Endothelial cell of umbilical vein (primary cell): ENCODE measurements at regions not wholly inside any gene's neighbourhood (a gene's known extent, or its start where the extent isn't known, plus 50 kb on each side); places are given as distances from the start of the nearest gene placed in this dataset.

ENCODE experiments used
- BruUV-seq: library from RNA; stranded (reverse); fragments of 400-500 nt; replicated peaks from 2 replicates; lab custom pipeline; 2021; lab: Mats Ljungman, UMichigan
- CTCF ChIA-PET: fragments of 300-600, 350-600 bp; sonication (Branson Sonifier 250); formaldehyde crosslinking; loops from one replicate; lab custom pipeline; 2021; ENCODE audit warnings: antibody characterized with exemption, inconsistent platforms; lab: Charles Lee
- POLR2A ChIA-PET: fragments of 300-600, 350-600 bp; sonication (Branson Sonifier 250); formaldehyde crosslinking; loops from one replicate; lab custom pipeline; 2021; ENCODE audit warnings: antibody characterized with exemption, inconsistent platforms; lab: Charles Lee
- DNase-seq: peaks from one replicate; pipeline ENCODE4 v3.0.0-alpha.2; 2011; ENCODE audit warnings: low read depth, low spot score
- FAIRE-seq: peaks from 2 replicates; lab custom pipeline; 2011; peaks lifted over from hg19 to GRCh38; lab: Jason Lieb, UNC
- H2AFZ ChIP-seq: 2 replicates; pipeline ENCODE4 v1.6.0; 2012; ENCODE audit warnings: low read depth, low read length, control low read depth, inconsistent platforms
- H3K27ac ChIP-seq: 2 replicates; pipeline ENCODE4 v1.5.1; 2011; ENCODE audit warnings: low read depth, mild to moderate bottlenecking, control low read depth, low read length, moderate library complexity; ENCODE audit not compliant: insufficient read depth
- H3K27me3 ChIP-seq, 2 experiments: 2 replicates each; pipeline versions ENCODE4 v1.6.0 to v1.6.1; 2011; ENCODE audit warnings: low read length in 2 of 2, mixed read lengths in 1 of 2; ENCODE audit not compliant: control insufficient read depth in 2 of 2, insufficient read depth in 2 of 2
- H3K36me3 ChIP-seq, 2 experiments: 2 replicates in 1 of 2; 3 replicates in 1 of 2; pipeline ENCODE4 v1.5.1; 2011; ENCODE audit warnings: low read length in 2 of 2, mild to moderate bottlenecking in 1 of 2, moderate library complexity in 1 of 2; ENCODE audit not compliant: control insufficient read depth in 2 of 2, insufficient read depth in 2 of 2; ENCODE audit errors: extremely low read depth in 1 of 2
- H3K4me1 ChIP-seq: 3 replicates; pipeline ENCODE4 v1.5.1; 2011; ENCODE audit warnings: mild to moderate bottlenecking, low read length; ENCODE audit not compliant: control insufficient read depth, insufficient read depth; ENCODE audit errors: extremely low read depth
- H3K4me2 ChIP-seq: 2 replicates; pipeline ENCODE4 v1.6.1; 2011; ENCODE audit warnings: low read length, control low read depth, mixed read lengths; ENCODE audit not compliant: insufficient read depth
- H3K4me3 ChIP-seq, 3 experiments: fragments of 200-600 bp in 1 of 3; sonication (generic), shearing (Covaris generic) in 1 of 3; replicated peaks in 1 of 3; 2 replicates each; pipeline ENCODE4 v1.5.1; 2011 to 2016; ENCODE audit warnings: control low read depth in 3 of 3, low read length in 3 of 3, mild to moderate bottlenecking in 2 of 3, inconsistent platforms in 1 of 3, low read depth in 1 of 3, moderate library complexity in 1 of 3; ENCODE audit not compliant: insufficient read depth in 1 of 3
- H3K79me2 ChIP-seq: 2 replicates; pipeline ENCODE4 v1.6.0; 2012; ENCODE audit warnings: low read length, inconsistent platforms; ENCODE audit not compliant: control insufficient read depth, insufficient read depth
- H3K9ac ChIP-seq: replicated peaks from 2 replicates; pipeline ENCODE3; 2011; ENCODE audit warnings: low read length, control low read depth; ENCODE audit not compliant: insufficient read depth; ENCODE audit errors: extremely low read depth
- H3K9me1 ChIP-seq: replicated peaks from 3 replicates; pipeline ENCODE4 v1.6.0; 2011; ENCODE audit warnings: mild to moderate bottlenecking, low read length; ENCODE audit not compliant: control insufficient read depth, insufficient read depth; ENCODE audit errors: extremely low read depth
- H3K9me3 ChIP-seq: replicated peaks from 2 replicates; pipeline ENCODE4 v1.5.1; 2012; ENCODE audit warnings: low read length, inconsistent platforms; ENCODE audit not compliant: control insufficient read depth, insufficient read depth
- H4K20me1 ChIP-seq: replicated peaks from 2 replicates; pipeline ENCODE3; 2011; ENCODE audit warnings: mild to moderate bottlenecking, low read length; ENCODE audit not compliant: control insufficient read depth, insufficient read depth; ENCODE audit errors: extremely low read depth
- EZH2 ChIP-seq: IDR thresholded peaks from 2 replicates; pipeline ENCODE4 v1.6.1; 2012; ENCODE audit warnings: borderline replicate concordance, low read depth, mild to moderate bottlenecking, moderate library complexity, low read length, inconsistent platforms; ENCODE audit not compliant: severe bottlenecking
- FOS ChIP-seq: IDR thresholded peaks from 2 replicates; pipeline ENCODE4 v1.6.1; 2011; ENCODE audit warnings: mild to moderate bottlenecking, low read length, moderate library complexity, borderline replicate concordance; ENCODE audit not compliant: insufficient read depth
- GATA2 ChIP-seq: IDR thresholded peaks from 2 replicates; pipeline ENCODE4 v1.7.0; 2011; ENCODE audit warnings: low read depth, mild to moderate bottlenecking, moderate library complexity, mixed read lengths, low read length; ENCODE audit not compliant: insufficient read length, insufficient read depth
- JUN ChIP-seq: IDR thresholded peaks from 2 replicates; pipeline ENCODE4 v1.6.1; 2011; ENCODE audit warnings: borderline replicate concordance, low read depth; ENCODE audit not compliant: insufficient read length, insufficient read depth
- MYC ChIP-seq: IDR thresholded peaks from one replicate; pipeline ENCODE4 v1.6.1; 2011; ENCODE audit warnings: mild to moderate bottlenecking, low read depth, low read length
- POLR2A ChIP-seq: IDR thresholded peaks from 2 replicates; pipeline ENCODE4 v1.6.1; 2012; ENCODE audit warnings: low read depth, mild to moderate bottlenecking, control low read depth, low read length
- POLR2AphosphoS5 ChIP-seq: IDR thresholded peaks from 2 replicates; pipeline ENCODE4 v1.6.1; 2012; ENCODE audit warnings: low read depth, mild to moderate bottlenecking, control low read depth, low read length, moderate library complexity; ENCODE audit not compliant: insufficient read depth
- dilution Hi-C: fragments of 300-500 bp; cut with MboI; formaldehyde crosslinking; loops from one replicate; pipeline ENCODE4 v1.15.0; 2019; ENCODE audit warnings: low sequenced_read_pairs; ENCODE audit not compliant: extremely low pct_ligation_motif_present
- intact Hi-C: fragments of 100-400 bp; cut with micrococcal nuclease; formaldehyde crosslinking; loops from one replicate; pipeline ENCODE4 v1.10.0; 2022
- TF ChIP-seq, protein P1 (sequence below), 2 donors: IDR thresholded peaks; 1 replicate in 1 of 2; 2 replicates in 1 of 2; pipeline ENCODE4 v1.5.1; 2011; ENCODE audit warnings: low read length in 2 of 2, mild to moderate bottlenecking in 2 of 2, moderate library complexity in 2 of 2, control low read depth in 1 of 2, inconsistent platforms in 1 of 2, low read depth in 1 of 2; ENCODE audit not compliant: insufficient read depth in 1 of 2; ENCODE audit errors: extremely low read depth in 1 of 2
- TF ChIP-seq, protein P2 (sequence below): IDR thresholded peaks from 2 replicates; pipeline ENCODE4 v1.6.1; 2011; ENCODE audit not compliant: insufficient read depth, insufficient read length

DNA sequence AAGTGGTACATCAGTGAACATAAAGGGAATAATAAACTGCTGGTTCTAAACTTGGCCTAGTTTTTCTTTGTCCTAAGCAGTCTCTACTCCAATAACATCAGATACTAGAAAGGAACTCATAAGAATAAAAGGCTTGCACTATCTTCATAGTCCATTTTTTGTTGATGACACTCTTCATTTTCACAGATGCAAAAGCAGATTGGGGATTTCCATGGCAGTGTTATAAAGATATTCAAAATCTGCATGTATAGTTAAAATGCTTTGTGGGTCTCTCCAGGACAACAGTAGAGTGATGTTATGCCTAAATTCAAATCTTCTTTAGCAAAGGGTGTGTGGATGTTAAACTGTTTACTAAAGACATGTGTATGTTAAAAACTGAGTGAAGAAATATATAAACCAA, 745.8 kb downstream of the TRHDE start:
- Histone ChIP-seq H3K36me3 (no peaks in the 10 kb centered on the region), H3K4me2 (no peak overlapping the region), H3K79me2 (no peaks in the 10 kb centered on the region), H2AFZ (no peak overlapping the region), H3K9ac (no peak overlapping the region), H3K9me3 (peaks cover 5% of the 10 kb centered on the region), H3K27ac (no peak overlapping the region), H3K4me3 (no peak overlapping the region), H4K20me1 (no peaks in the 10 kb centered on the region), H3K27me3 (no peaks in the 10 kb centered on the region), H3K4me1 (no peaks in the 10 kb centered on the region), H3K9me1 (no peaks in the 10 kb centered on the region)
- FAIRE-seq (no peak), DNase-seq (no peak)
- dilution Hi-C loops: no loop called here
- CTCF ChIA-PET: no interaction called here
- no TSS peak for BruUV-seq
- intact Hi-C loops: no loop called here
- POLR2A ChIA-PET: no interaction called here
- no peak for TF ChIP-seq EZH2
- TF ChIP-seq JUN: no peak
- TF ChIP-seq GATA2: no peak
- no peak for TF ChIP-seq POLR2AphosphoS5
- TF ChIP-seq FOS: no peak
- no peak for TF ChIP-seq POLR2A
- no peak for TF ChIP-seq MYC
- TF ChIP-seq, protein P1, sequence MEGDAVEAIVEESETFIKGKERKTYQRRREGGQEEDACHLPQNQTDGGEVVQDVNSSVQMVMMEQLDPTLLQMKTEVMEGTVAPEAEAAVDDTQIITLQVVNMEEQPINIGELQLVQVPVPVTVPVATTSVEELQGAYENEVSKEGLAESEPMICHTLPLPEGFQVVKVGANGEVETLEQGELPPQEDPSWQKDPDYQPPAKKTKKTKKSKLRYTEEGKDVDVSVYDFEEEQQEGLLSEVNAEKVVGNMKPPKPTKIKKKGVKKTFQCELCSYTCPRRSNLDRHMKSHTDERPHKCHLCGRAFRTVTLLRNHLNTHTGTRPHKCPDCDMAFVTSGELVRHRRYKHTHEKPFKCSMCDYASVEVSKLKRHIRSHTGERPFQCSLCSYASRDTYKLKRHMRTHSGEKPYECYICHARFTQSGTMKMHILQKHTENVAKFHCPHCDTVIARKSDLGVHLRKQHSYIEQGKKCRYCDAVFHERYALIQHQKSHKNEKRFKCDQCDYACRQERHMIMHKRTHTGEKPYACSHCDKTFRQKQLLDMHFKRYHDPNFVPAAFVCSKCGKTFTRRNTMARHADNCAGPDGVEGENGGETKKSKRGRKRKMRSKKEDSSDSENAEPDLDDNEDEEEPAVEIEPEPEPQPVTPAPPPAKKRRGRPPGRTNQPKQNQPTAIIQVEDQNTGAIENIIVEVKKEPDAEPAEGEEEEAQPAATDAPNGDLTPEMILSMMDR (IDR thresholded peaks at IDR 0.05; ENCODE audit: extremely low read depth in 1 of 2, insufficient read depth in 1 of 2, low read depth in 1 of 2, low read length in 2 of 2): no peak
- TF ChIP-seq, protein P2, sequence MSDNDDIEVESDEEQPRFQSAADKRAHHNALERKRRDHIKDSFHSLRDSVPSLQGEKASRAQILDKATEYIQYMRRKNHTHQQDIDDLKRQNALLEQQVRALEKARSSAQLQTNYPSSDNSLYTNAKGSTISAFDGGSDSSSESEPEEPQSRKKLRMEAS: no peak
